ENCODE measurements at regions not wholly inside any gene's neighbourhood (a gene's known extent, or its start where the extent isn't known, plus 50 kb on each side); places are given as distances from the start of the nearest gene placed in this dataset.
"Not testable (repeated sequence)": the region's sequence is repeated elsewhere in the genome, so short reads cannot be mapped to it uniquely, and the experiment has no call there.

GRCh38 chr18:5830902-5831301 lies 64.4 kb downstream of the TMEM200C start:
- H3K4me1 Mint-ChIP-seq (ENCODE audit: unreplicated experiment); H3K27ac Mint-ChIP-seq (ENCODE audit: unreplicated experiment); DNase-seq (ENCODE audit: extremely low spot score, unreplicated experiment); H3K27me3 Mint-ChIP-seq (ENCODE audit: unreplicated experiment); H3K36me3 Mint-ChIP-seq (ENCODE audit: unreplicated experiment); H3K4me3 Mint-ChIP-seq (ENCODE audit: unreplicated experiment); H3K9me3 Mint-ChIP-seq (ENCODE audit: unreplicated experiment): not testable (repeated sequence)

GRCh38 chr18:5828913-5829312 lies 66.4 kb downstream of the TMEM200C start:
- Mint-ChIP-seq H3K36me3 (ENCODE audit: unreplicated experiment) (no peaks in the 10 kb centered on the region), H3K27me3 (ENCODE audit: unreplicated experiment) (peaks cover 8% of the 10 kb centered on the region), H3K4me3 (ENCODE audit: unreplicated experiment) (no peak overlapping the region), H3K9me3 (ENCODE audit: unreplicated experiment) (no peaks in the 10 kb centered on the region), H3K4me1 (ENCODE audit: unreplicated experiment) (no peaks in the 10 kb centered on the region), H3K27ac (ENCODE audit: unreplicated experiment) (no peak overlapping the region)
- no peak for DNase-seq (ENCODE audit: extremely low spot score, unreplicated experiment)
- no peak for TF ChIP-seq CTCF (IDR thresholded peaks at IDR 0.05)

- no peak for TF ChIP-seq CTCF (IDR thresholded peaks at IDR 0.05)
- H3K4me3 Mint-ChIP-seq (ENCODE audit: unreplicated experiment), result no peak overlapping the region
These were observed 69.7 kb downstream of the TMEM200C start for GRCh38 chr18:5825663-5826062.

GRCh38 chr18:5824370-5824984 lies 70.8 kb downstream of the TMEM200C start:
- no peak for DNase-seq (ENCODE audit: extremely low spot score, unreplicated experiment)
- no peaks in the 10 kb centered on the region for H3K36me3 Mint-ChIP-seq (ENCODE audit: unreplicated experiment)

More at GRCh38 chr18:5825663-5826062, 69.7 kb downstream of the TMEM200C start:
- Mint-ChIP-seq H3K27me3 (ENCODE audit: unreplicated experiment) (peaks cover 8% of the 10 kb centered on the region), H3K4me1 (ENCODE audit: unreplicated experiment) (no peaks in the 10 kb centered on the region), H3K27ac (ENCODE audit: unreplicated experiment) (no peak overlapping the region), H3K9me3 (ENCODE audit: unreplicated experiment) (no peaks in the 10 kb centered on the region), H3K36me3 (ENCODE audit: unreplicated experiment) (no peaks in the 10 kb centered on the region)
- DNase-seq (ENCODE audit: extremely low spot score, unreplicated experiment), result no peak

GRCh38 chr18:5817816-5818215 lies 77.5 kb downstream of the TMEM200C start:
- no peak overlapping the region for H3K27ac Mint-ChIP-seq (ENCODE audit: unreplicated experiment)

More at GRCh38 chr18:5824370-5824984, 70.8 kb downstream of the TMEM200C start:
- Mint-ChIP-seq H3K4me1 (ENCODE audit: unreplicated experiment) (no peaks in the 10 kb centered on the region), H3K9me3 (ENCODE audit: unreplicated experiment) (no peaks in the 10 kb centered on the region), H3K4me3 (ENCODE audit: unreplicated experiment) (no peak overlapping the region), H3K27ac (ENCODE audit: unreplicated experiment) (no peak overlapping the region), H3K27me3 (ENCODE audit: unreplicated experiment) (peaks cover 8% of the 10 kb centered on the region)
- TF ChIP-seq CTCF (IDR thresholded peaks at IDR 0.05), result no peak

More at GRCh38 chr18:5817816-5818215, 77.5 kb downstream of the TMEM200C start:
- H3K4me3 Mint-ChIP-seq (ENCODE audit: unreplicated experiment), result no peak overlapping the region
- no peaks in the 10 kb centered on the region for H3K4me1 Mint-ChIP-seq (ENCODE audit: unreplicated experiment)
- no peaks in the 10 kb centered on the region for H3K36me3 Mint-ChIP-seq (ENCODE audit: unreplicated experiment)
- no peaks in the 10 kb centered on the region for H3K27me3 Mint-ChIP-seq (ENCODE audit: unreplicated experiment)
- TF ChIP-seq CTCF (IDR thresholded peaks at IDR 0.05), result no peak
- no peaks in the 10 kb centered on the region for H3K9me3 Mint-ChIP-seq (ENCODE audit: unreplicated experiment)
- no peak for DNase-seq (ENCODE audit: extremely low spot score, unreplicated experiment)
